ENCODE measurements at regions not wholly inside any gene's neighbourhood (a gene's known extent, or its start where the extent isn't known, plus 50 kb on each side); places are given as distances from the start of the nearest gene placed in this dataset.

GRCh38 chr2:147015591-147015990, 829.2 kb upstream of the ACVR2A start:
- TF ChIP-seq EZH2 (IDR thresholded peaks at IDR 0.05; ENCODE audit: insufficient read depth, low read length) (no peak), CTCF (IDR thresholded peaks at IDR 0.05; ENCODE audit: insufficient read depth, low read depth, low read length) (no peak)

All from astrocyte (in vitro differentiated cells and primary cell).